Lung (tissue), 11 donors: ENCODE measurements at regions not wholly inside any gene's neighbourhood (a gene's known extent, or its start where the extent isn't known, plus 50 kb on each side); places are given as distances from the start of the nearest gene placed in this dataset.

ENCODE experiments used
- ATAC-seq: fragments of 200-7000 bp; cut with Tn5 transposase; one replicate; pipeline ENCODE4 v1.9.1; 2020; ENCODE audit warnings: moderate number of reproducible peaks; ENCODE audit not compliant: insufficient read depth, low FRiP score
- DNase-seq, 3 donors: peaks; one replicate each; pipeline ENCODE4 v3.0.0-alpha.2; 2013 to 2017
- H3K27ac ChIP-seq, 2 donors: one replicate each; pipeline ENCODE4 v1.5.1; 2013; ENCODE audit warnings: mild to moderate bottlenecking in 2 of 2, moderate library complexity in 2 of 2, control low read depth in 1 of 2, inconsistent platforms in 1 of 2, low read depth in 1 of 2, low read length in 1 of 2
- H3K27me3 ChIP-seq, 3 donors: one replicate each; pipeline ENCODE4 v1.5.1; 2013; ENCODE audit warnings: low read length in 2 of 3; ENCODE audit not compliant: control insufficient read depth in 3 of 3, insufficient read depth in 3 of 3
- H3K36me3 ChIP-seq, 4 donors: one replicate each; pipeline ENCODE4 v1.5.1; 2013; ENCODE audit warnings: low read length in 4 of 4, mild to moderate bottlenecking in 1 of 4, moderate library complexity in 1 of 4; ENCODE audit not compliant: control insufficient read depth in 4 of 4, insufficient read depth in 4 of 4
- H3K4me1 ChIP-seq, 5 donors: one replicate each; pipeline ENCODE4 v1.5.1; 2013; ENCODE audit warnings: low read length in 5 of 5, mild to moderate bottlenecking in 2 of 5, moderate library complexity in 1 of 5; ENCODE audit not compliant: control insufficient read depth in 5 of 5, insufficient read depth in 5 of 5
- H3K4me3 ChIP-seq: one replicate; pipeline ENCODE4 v1.5.1; 2013; ENCODE audit warnings: mild to moderate bottlenecking, control low read depth, moderate library complexity
- H3K9ac ChIP-seq, 2 donors: one replicate each; pipeline ENCODE4 v1.5.1; 2013; ENCODE audit warnings: low read length in 2 of 2, control low read depth in 1 of 2; ENCODE audit not compliant: insufficient read depth in 1 of 2
- H3K9me3 ChIP-seq, 4 donors: one replicate each; pipeline ENCODE4 v1.5.1; 2013; ENCODE audit warnings: low read length in 3 of 4, mild to moderate bottlenecking in 1 of 4, moderate library complexity in 1 of 4; ENCODE audit not compliant: control insufficient read depth in 4 of 4, insufficient read depth in 3 of 4
- WGBS, 2 donors: extraction: QIAGEN DNeasy Blood & Tissue Kit; methylation state at CpG; one replicate each; pipeline ENCODE4 v1.1.7; 2013; 5-methylcytosine and 5-hydroxymethylcytosine counted together
- TF ChIP-seq, protein P1 (sequence below): IDR thresholded peaks from 2 replicates; pipeline ENCODE4 v1.5.1; 2012; ENCODE audit warnings: mild to moderate bottlenecking; ENCODE audit errors: control extremely low read depth, extremely low read depth
- donor health status: control.
- donor health status: control.
- donor health status: Bipolar disorder and iron deficiency.
- donor health status: healthy.
- donor health status: DM: yes; HTN: yes; CAD: no.

DNA sequence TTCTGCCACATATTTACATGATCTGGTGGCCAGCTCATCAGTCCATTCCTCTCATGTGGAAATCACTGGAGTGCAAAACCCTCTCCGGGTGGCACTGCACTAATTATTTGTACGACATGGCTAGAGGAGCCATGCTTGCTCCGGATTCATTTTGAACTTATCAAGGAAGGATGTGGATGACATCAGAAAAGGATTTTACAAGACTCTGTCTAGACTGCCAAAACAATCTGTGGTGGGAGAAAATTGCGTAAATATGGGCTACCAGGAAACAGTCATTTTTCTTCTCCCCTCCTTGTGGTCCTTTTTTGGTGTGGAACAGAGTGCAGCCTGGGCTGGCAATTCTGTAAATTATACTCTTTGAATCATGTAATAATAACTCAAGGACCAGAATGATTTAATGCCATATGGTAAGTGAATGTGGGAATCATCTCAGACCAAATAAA lies 123.4 kb upstream of the IFNE start:
- H3K9ac ChIP-seq, result no peak overlapping the region
- no peaks in the 10 kb centered on the region for H3K36me3 ChIP-seq
- no peaks in the 10 kb centered on the region for H3K4me1 ChIP-seq
- no peak for DNase-seq
- no peaks in the 10 kb centered on the region for H3K9me3 ChIP-seq
- H3K4me3 ChIP-seq, result no peak overlapping the region
- no peaks in the 10 kb centered on the region for H3K27me3 ChIP-seq
- WGBS, 2 donors, result 33 to 51% methylated on average over 4 of the region's 4 CpGs
- H3K27ac ChIP-seq, result no peak overlapping the region
- ATAC-seq, result no peak
- TF ChIP-seq, protein P1, sequence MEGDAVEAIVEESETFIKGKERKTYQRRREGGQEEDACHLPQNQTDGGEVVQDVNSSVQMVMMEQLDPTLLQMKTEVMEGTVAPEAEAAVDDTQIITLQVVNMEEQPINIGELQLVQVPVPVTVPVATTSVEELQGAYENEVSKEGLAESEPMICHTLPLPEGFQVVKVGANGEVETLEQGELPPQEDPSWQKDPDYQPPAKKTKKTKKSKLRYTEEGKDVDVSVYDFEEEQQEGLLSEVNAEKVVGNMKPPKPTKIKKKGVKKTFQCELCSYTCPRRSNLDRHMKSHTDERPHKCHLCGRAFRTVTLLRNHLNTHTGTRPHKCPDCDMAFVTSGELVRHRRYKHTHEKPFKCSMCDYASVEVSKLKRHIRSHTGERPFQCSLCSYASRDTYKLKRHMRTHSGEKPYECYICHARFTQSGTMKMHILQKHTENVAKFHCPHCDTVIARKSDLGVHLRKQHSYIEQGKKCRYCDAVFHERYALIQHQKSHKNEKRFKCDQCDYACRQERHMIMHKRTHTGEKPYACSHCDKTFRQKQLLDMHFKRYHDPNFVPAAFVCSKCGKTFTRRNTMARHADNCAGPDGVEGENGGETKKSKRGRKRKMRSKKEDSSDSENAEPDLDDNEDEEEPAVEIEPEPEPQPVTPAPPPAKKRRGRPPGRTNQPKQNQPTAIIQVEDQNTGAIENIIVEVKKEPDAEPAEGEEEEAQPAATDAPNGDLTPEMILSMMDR, result no peak

DNA sequence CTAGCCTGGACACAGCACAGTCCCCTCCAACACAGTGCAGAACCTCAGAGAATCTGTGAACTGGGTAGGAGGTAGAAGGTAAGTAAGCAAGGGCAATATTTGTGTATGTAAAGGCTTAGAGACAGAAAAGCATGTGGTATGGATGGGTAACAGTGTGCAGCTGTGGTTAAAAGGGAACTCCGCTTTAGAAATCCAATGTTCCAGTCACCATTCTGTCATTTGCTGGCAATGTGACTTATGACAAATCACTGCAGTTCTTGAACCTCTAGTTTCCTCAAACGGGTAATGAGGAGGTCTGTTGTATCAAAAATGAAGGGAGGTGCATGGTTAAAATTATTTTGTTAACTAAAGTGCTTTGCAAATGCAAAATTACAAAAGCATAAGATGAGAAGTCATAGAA lies 125.5 kb upstream of the IFNE start:
- no peak overlapping the region for H3K4me3 ChIP-seq
- TF ChIP-seq, protein P1, result no peak
- no peak overlapping the region for H3K27ac ChIP-seq
- no peak overlapping the region for H3K9ac ChIP-seq
- no peaks in the 10 kb centered on the region for H3K4me1 ChIP-seq
- no peaks in the 10 kb centered on the region for H3K9me3 ChIP-seq
- H3K36me3 ChIP-seq, result no peaks in the 10 kb centered on the region
- no peak for ATAC-seq
- no peak for DNase-seq
- WGBS, 2 donors, result 74 to 76% methylated on average over 2 of the region's 2 CpGs
- H3K27me3 ChIP-seq, result no peaks in the 10 kb centered on the region

DNA sequence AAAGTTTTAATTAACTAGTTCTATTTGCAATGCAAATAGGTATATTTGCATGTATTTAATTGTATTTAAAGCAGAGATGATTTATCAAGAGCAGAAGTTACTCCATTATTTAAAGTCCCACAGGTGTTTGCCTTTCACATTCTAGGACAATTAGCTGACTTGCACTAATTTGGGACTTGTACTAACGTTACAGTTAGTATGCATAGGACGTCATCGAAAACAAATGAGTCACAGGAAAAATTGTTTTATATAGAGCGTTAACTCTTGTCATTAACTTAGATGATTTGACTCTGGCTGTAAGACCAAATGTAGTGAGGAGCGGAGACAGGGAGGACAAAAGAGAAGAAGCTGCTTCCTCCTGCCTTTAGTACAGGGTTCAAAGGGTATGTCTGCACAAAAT lies 126.1 kb upstream of the IFNE start:
- no peaks in the 10 kb centered on the region for H3K36me3 ChIP-seq
- ATAC-seq (no peak), DNase-seq (no peak)
- H3K4me3 ChIP-seq, result no peak overlapping the region
- H3K27ac ChIP-seq, result no peak overlapping the region
- H3K4me1 ChIP-seq, result no peaks in the 10 kb centered on the region
- no peak overlapping the region for H3K9ac ChIP-seq
- no peaks in the 10 kb centered on the region for H3K27me3 ChIP-seq
- H3K9me3 ChIP-seq, result no peaks in the 10 kb centered on the region
- 89 to 92% methylated on average over 5 of the region's 5 CpGs for WGBS, 2 donors
- TF ChIP-seq, protein P1, result no peak

DNA sequence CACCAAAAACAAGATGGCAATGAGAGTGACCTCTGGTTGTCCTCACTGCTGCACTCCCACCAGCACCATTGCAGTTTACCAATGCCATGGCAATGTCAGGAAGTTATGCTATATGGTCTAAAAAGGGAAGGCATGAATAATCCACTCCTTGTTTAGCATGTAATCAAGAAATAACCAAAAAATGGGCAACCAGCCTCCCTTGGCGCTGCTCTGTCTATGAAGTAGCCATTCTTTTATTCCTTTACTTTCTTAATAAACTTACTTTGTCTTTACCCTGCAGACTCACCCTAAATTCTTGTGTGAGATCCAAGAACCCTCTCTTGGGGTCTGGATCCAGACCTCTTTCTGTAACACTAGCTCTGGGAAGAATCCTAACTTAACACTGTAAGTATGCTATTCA lies 127.4 kb upstream of the IFNE start:
- no peak for ATAC-seq
- TF ChIP-seq, protein P1, result no peak
- no peaks in the 10 kb centered on the region for H3K4me1 ChIP-seq
- WGBS, 2 donors, result 89 to 93% methylated on average over 1 of the region's 1 CpG
- H3K9me3 ChIP-seq, result no peaks in the 10 kb centered on the region
- H3K4me3 ChIP-seq, result no peak overlapping the region
- H3K9ac ChIP-seq, result no peak overlapping the region
- no peak for DNase-seq
- H3K27ac ChIP-seq, result no peak overlapping the region
- no peaks in the 10 kb centered on the region for H3K36me3 ChIP-seq
- no peaks in the 10 kb centered on the region for H3K27me3 ChIP-seq
